ENCODE measurements at regions not wholly inside any gene's neighbourhood (a gene's known extent, or its start where the extent isn't known, plus 50 kb on each side); places are given as distances from the start of the nearest gene placed in this dataset.

DNA sequence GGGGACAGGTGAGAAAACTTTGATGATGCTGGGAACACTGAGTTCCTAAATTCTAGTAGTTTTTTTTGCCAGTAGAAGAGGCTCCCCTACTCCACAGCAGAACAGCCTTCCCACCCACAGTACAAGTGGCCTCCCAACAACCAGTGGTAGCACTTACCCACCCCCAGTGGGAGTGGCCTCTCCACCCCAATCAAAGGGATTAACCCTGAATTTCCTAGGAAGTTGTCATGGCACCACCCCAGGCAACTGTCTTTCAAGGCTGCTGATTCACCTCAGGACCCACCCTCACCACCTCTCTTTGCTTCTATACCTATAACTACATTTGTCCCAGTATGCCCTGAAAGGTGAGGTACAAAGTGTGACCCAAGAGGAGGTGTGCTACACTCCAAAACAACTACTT lies 81.4 kb upstream of the PRDX6 start (continued):
- TF ChIP-seq, protein P1, sequence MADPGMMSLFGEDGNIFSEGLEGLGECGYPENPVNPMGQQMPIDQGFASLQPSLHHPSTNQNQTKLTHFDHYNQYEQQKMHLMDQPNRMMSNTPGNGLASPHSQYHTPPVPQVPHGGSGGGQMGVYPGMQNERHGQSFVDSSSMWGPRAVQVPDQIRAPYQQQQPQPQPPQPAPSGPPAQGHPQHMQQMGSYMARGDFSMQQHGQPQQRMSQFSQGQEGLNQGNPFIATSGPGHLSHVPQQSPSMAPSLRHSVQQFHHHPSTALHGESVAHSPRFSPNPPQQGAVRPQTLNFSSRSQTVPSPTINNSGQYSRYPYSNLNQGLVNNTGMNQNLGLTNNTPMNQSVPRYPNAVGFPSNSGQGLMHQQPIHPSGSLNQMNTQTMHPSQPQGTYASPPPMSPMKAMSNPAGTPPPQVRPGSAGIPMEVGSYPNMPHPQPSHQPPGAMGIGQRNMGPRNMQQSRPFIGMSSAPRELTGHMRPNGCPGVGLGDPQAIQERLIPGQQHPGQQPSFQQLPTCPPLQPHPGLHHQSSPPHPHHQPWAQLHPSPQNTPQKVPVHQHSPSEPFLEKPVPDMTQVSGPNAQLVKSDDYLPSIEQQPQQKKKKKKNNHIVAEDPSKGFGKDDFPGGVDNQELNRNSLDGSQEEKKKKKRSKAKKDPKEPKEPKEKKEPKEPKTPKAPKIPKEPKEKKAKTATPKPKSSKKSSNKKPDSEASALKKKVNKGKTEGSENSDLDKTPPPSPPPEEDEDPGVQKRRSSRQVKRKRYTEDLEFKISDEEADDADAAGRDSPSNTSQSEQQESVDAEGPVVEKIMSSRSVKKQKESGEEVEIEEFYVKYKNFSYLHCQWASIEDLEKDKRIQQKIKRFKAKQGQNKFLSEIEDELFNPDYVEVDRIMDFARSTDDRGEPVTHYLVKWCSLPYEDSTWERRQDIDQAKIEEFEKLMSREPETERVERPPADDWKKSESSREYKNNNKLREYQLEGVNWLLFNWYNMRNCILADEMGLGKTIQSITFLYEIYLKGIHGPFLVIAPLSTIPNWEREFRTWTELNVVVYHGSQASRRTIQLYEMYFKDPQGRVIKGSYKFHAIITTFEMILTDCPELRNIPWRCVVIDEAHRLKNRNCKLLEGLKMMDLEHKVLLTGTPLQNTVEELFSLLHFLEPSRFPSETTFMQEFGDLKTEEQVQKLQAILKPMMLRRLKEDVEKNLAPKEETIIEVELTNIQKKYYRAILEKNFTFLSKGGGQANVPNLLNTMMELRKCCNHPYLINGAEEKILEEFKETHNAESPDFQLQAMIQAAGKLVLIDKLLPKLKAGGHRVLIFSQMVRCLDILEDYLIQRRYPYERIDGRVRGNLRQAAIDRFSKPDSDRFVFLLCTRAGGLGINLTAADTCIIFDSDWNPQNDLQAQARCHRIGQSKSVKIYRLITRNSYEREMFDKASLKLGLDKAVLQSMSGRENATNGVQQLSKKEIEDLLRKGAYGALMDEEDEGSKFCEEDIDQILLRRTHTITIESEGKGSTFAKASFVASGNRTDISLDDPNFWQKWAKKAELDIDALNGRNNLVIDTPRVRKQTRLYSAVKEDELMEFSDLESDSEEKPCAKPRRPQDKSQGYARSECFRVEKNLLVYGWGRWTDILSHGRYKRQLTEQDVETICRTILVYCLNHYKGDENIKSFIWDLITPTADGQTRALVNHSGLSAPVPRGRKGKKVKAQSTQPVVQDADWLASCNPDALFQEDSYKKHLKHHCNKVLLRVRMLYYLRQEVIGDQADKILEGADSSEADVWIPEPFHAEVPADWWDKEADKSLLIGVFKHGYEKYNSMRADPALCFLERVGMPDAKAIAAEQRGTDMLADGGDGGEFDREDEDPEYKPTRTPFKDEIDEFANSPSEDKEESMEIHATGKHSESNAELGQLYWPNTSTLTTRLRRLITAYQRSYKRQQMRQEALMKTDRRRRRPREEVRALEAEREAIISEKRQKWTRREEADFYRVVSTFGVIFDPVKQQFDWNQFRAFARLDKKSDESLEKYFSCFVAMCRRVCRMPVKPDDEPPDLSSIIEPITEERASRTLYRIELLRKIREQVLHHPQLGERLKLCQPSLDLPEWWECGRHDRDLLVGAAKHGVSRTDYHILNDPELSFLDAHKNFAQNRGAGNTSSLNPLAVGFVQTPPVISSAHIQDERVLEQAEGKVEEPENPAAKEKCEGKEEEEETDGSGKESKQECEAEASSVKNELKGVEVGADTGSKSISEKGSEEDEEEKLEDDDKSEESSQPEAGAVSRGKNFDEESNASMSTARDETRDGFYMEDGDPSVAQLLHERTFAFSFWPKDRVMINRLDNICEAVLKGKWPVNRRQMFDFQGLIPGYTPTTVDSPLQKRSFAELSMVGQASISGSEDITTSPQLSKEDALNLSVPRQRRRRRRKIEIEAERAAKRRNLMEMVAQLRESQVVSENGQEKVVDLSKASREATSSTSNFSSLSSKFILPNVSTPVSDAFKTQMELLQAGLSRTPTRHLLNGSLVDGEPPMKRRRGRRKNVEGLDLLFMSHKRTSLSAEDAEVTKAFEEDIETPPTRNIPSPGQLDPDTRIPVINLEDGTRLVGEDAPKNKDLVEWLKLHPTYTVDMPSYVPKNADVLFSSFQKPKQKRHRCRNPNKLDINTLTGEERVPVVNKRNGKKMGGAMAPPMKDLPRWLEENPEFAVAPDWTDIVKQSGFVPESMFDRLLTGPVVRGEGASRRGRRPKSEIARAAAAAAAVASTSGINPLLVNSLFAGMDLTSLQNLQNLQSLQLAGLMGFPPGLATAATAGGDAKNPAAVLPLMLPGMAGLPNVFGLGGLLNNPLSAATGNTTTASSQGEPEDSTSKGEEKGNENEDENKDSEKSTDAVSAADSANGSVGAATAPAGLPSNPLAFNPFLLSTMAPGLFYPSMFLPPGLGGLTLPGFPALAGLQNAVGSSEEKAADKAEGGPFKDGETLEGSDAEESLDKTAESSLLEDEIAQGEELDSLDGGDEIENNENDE (IDR thresholded peaks at IDR 0.05; ENCODE audit: insufficient replicate concordance, low read length): no peak
- TF ChIP-seq, protein P2, sequence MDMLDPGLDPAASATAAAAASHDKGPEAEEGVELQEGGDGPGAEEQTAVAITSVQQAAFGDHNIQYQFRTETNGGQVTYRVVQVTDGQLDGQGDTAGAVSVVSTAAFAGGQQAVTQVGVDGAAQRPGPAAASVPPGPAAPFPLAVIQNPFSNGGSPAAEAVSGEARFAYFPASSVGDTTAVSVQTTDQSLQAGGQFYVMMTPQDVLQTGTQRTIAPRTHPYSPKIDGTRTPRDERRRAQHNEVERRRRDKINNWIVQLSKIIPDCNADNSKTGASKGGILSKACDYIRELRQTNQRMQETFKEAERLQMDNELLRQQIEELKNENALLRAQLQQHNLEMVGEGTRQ (IDR thresholded peaks at IDR 0.05; ENCODE audit: low read length): no peak

Data from H1 (cell line).